GM18502 (cell line): ENCODE measurements at regions not wholly inside any gene's neighbourhood (a gene's known extent, or its start where the extent isn't known, plus 50 kb on each side); places are given as distances from the start of the nearest gene placed in this dataset.
"Not testable (repeated sequence)": the region's sequence is repeated elsewhere in the genome, so short reads cannot be mapped to it uniquely, and the experiment has no call there.

Experiments
- ATAC-seq: cut with Tn5 transposase; IDR thresholded peaks from one replicate; pipeline ENCODE4 v1.9.1; 2021; ENCODE audit warnings: mild to moderate bottlenecking; ENCODE audit not compliant: unreplicated experiment, poor library complexity

DNA sequence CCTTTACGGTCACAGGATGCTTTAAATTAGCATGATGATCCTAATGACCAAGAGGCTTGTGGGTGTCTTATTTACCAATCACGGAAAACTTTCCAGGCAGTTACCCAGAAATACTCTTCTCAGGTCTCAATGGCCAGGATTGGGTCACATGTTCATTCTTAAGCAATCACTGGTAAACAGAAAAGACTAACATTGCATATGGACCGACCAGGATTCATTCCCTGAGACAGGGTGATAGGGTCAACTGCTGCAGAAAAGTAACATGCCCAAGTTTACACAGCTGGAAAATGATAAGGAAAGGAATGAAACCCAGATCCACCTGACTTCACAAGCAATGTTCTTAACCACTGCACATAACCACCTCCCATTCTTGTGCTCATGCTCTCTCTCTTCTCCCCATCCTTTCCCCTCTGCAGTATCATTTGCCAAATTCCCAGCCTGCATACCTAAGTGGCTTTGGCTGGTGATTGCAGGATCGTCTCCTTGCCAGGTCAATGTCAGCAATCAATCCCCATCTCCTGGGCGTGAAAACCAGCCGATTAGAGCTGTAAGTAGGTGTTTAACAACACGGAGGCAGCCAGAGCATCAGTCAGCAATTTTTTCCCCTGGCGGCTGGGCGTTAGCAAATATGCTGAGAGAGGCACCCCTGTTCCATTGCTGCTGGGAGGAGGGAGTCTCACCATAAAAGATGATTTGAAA, 219.4 kb downstream of the NMUR2 start:
- ATAC-seq: no peak

DNA sequence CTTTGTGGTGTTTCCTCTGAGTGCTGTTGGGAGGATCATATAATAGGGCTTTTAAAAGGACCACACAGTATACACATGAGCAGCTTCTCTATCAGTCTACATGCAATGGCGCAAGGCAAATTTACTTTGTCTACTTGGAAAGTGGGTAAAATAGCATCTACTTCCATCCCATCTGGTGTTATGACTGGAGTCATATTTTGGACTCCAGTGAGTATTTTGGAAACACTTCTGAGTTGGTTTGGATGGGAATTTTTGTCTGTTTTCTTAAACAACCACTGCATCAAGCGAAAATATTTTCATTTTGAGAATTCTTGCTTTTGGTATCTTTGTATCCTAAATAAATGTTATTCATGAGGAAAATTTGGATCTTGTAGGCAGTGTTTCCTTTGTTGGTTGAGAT, 220.8 kb downstream of the NMUR2 start:
- no peak for ATAC-seq

DNA sequence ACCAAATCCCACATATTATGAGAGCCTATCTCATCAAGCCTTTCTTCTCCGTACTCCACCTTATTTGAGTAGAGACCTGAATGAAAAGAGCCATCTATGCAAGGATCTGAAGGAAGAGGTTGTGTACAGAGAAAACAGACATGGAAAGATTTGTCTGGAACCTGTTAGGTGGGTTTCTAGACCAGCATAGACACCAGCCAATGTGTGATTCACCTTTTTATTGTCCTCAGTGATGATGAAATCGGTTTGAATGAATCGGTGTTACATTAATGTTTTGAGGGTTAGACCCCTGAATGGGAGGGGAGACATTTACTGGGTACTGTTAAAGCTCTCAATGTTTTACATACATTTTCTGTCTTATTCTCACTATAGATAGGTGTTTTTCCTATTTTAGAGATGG, 223.6 kb downstream of the NMUR2 start:
- ATAC-seq: no peak

DNA sequence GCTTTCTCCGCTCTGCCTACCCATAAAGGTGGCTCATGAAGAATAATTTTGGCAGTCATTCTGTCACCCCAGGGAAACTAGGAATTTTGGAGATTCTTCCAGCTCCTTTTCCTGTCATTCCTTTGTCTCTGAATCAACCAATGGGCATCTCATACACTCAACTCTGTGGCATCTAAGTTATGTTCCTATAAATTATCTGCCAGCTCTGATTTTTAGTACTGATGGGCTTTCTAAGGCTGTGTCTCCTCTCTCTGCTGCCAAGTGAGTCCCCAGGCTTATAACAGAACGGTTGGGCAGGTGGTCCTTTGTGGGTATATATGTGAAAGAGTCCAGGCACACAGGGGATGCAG, 226.8 kb downstream of the NMUR2 start:
- ATAC-seq: no peak

DNA sequence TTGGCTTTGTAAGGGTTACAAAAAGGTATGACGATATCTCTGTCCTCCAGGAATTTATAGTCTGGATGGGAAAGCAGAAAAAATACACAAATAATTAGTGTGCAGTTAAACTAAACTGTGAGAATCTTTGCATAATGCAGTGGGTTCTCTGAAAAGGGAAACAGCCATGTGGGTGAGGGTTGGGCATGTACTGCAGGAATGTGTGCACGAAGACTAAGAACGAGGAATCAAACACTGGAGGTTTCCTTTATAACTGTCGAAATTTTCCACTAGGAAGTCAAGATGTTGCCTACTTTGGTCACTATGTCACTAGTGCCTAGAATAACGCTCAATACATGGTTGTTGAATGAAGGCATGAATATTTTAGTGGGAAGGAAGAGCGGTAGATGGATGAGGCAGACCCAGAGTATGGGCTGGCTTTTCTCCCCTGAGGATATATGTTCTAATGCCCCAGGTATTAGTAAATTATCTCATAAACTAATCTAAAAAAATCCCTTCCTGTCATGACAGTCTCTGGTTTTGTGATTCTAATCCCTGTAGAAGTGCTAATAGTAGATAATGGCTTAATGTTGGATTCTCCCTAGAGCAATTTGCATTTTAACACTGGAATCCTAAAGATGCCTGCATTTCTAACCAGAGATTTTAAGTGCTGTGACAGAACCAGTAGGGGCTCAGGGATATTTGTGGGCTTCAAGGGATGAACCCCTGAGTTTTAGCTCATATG, 227.3 kb downstream of the NMUR2 start:
- ATAC-seq: no peak

GRCh38 chr5:152171888-152172287, 233.2 kb downstream of the NMUR2 start:
- no peak for ATAC-seq

- ATAC-seq: no peak
Observed at GRCh38 chr5:152170350-152170749, 234.7 kb downstream of the NMUR2 start.

GRCh38 chr5:152164860-152165259, 240.2 kb upstream of the GLRA1 start:
- ATAC-seq: no peak

DNA sequence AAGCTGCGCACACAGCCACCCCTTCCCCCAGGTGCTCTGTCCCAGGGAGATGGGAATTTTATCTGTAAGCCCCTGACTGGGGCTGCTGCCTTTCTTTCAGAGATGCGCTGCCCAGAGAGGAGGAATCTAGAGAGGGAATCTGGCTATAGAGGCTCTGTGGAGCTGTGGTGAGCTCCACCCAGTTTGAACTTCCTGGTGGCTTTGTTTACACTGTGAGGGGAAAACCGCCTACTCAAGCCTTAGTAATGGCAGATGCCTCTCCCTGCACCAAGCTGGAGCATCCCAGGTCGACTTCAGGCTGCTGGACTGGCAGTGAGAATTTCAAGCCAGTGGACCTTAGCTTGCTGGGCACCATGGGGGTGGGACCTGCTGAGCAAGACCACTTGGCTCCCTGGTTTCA, 235.2 kb upstream of the GLRA1 start:
- not testable (repeated sequence) for ATAC-seq

DNA sequence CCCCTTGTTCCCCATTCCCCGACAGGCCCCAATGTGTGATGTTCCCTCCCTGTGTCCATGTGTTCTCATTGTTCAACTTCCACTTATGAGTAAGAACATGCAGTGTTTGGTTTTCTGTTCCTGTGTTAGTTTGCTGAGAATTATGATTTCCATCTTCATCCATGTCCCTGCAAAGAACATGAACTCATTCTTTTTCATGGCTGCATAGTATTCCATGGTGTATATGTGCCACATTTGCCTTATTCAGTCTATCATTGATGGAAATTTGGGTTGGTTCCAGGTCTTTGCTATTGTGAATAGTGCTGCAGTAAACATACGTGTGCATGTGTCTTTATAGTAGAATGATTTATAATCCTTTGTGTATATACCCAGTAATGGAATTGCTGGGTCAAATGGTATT, 229.8 kb upstream of the GLRA1 start:
- ATAC-seq: not testable (repeated sequence)

GRCh38 chr5:152151940-152152339, 227.3 kb upstream of the GLRA1 start:
- ATAC-seq: no peak

DNA sequence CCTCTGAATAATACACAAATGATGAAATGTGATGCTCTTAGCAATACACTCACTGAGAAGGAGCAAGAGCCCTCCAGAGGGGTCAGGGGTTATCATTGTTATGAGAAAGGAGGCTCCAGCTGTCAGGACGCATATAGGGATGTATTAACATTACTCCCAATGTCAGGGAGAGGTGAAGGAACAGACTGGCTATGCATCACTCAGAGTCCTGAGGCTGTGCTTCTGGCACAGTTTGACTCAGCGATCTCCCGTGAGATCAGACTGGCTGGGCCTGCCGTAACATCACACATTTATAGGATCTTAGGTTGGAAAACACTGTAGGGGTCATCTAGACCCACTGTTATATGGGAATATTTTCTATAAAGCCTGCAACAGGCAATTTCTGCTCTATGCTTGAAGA, 226.5 kb upstream of the GLRA1 start:
- no peak for ATAC-seq

DNA sequence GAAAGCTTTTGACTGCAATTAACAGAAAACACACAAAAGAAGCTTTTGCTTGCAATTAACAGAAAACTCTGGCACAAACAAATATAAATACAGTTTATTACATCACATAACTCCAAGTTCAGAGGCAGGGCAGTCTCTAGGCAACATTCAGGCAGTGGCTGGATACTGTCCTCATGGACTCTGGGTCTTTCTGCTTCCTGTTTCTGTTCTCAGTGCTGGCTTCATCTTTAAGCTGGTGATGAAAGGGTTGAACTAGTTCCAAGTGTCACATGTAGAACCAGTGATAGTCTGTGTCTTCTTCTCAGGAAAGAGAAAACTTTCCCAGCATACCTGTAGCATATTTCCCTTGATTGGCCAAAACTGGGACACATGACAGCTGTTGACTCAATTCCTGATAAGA, 222.6 kb upstream of the GLRA1 start:
- no peak for ATAC-seq

GRCh38 chr5:152146566-152146965, 221.9 kb upstream of the GLRA1 start:
- ATAC-seq: no peak

- ATAC-seq: no peak
Observed at GRCh38 chr5:152144556-152144955, 219.9 kb upstream of the GLRA1 start.

DNA sequence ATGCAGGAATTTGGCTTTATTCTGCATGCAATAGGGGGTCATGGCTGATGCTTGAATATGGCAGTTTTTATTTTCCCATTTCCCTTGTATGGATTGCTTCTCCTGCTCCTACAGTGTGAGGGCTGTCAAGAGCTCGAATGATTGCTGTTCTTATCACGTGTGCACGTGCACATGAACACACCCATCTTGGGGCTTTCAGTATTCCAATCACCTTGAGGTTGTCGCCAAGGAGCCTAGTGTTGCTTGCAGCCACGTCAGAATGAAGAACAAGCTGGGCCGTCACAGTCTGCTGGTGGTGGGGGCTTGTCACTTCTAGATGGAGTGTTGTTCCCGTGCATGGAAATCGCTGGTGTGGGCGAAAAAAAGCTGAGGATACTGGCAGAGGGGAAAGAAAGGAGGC, 219.4 kb upstream of the GLRA1 start:
- ATAC-seq: no peak

GRCh38 chr5:152142840-152143469, 218.3 kb upstream of the GLRA1 start:
- peak; percentile 87 for ATAC-seq

DNA sequence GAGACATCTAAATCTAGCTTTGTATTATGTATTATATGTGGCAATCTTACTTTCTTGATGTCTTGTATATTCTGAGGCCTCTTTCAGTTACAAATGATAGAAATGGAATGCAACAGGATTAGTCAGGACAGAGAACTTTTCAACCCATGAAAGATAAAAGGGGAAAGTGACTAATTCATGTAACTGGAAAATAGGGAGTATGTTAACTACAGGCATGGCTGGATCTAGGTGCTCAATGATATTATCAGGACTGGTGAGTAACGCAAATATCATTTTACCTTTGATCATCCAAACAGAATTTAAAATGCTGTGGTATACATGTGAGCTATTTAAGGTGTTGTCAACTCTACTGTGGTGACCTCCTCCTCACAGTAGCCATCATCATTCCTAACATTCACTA, 215.7 kb upstream of the GLRA1 start:
- ATAC-seq: no peak

- no peak for ATAC-seq
Observed at GRCh38 chr5:152137063-152137462, 212.4 kb upstream of the GLRA1 start.

DNA sequence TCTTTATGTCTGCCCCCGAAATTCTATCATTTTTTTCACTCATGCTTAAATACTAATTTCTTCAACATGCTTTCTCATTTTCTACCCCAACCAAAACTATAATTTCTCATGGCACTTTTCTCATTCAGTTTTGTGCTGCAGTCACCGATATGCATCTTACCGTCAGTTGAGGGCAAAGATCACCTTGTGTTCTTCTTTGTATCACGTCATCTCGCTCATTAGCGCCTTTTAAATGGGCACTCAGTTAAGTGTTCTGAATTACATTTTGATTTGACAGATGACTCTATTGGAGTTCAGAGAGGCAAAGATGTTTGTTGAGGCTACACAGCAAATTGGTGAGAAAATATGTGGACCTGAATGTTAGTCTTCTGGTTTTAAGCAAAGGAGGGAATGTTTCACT, 211.7 kb upstream of the GLRA1 start:
- ATAC-seq: no peak

GRCh38 chr5:152135827-152136226, 211.2 kb upstream of the GLRA1 start:
- no peak for ATAC-seq
